SK-N-SH treated with all-trans-retinoic acid at 6 μM for 48 hours (cell line): ENCODE measurements at regions not wholly inside any gene's neighbourhood (a gene's known extent, or its start where the extent isn't known, plus 50 kb on each side); places are given as distances from the start of the nearest gene placed in this dataset.

Source experiments
- ARNTL ChIP-seq: fragments of 450-650 bp; formaldehyde crosslinking; IDR thresholded peaks from 2 replicates; pipeline ENCODE4 v1.5.0; 2020; ENCODE audit warnings: low read depth, mild to moderate bottlenecking, moderate library complexity, borderline replicate concordance
- CREB5 ChIP-seq: fragments of 250-450 bp; sonication (Bioruptor Pico); IDR thresholded peaks from 2 replicates; pipeline ENCODE4 v1.5.1; 2020; ENCODE audit warnings: low read depth, mild to moderate bottlenecking, moderate library complexity
- GLIS3 ChIP-seq: fragments of 250-450 bp; sonication (Bioruptor Pico); IDR thresholded peaks from 2 replicates; pipeline ENCODE4 v1.5.0; 2020; ENCODE audit warnings: mild to moderate bottlenecking, moderate library complexity
- RARB ChIP-seq: fragments of 250-450 bp; sonication (Bioruptor Pico); IDR thresholded peaks from 2 replicates; pipeline ENCODE4 v1.8.0; 2021; ENCODE audit warnings: mild to moderate bottlenecking, moderate library complexity
- TCF4 ChIP-seq: fragments of 250-450 bp; sonication (Bioruptor Pico); IDR thresholded peaks from 2 replicates; pipeline ENCODE4 v1.8.0; 2021; ENCODE audit warnings: mild to moderate bottlenecking, moderate library complexity, borderline replicate concordance
- TOX ChIP-seq: fragments of 250-450 bp; sonication (Bioruptor Pico); IDR thresholded peaks from 2 replicates; pipeline ENCODE4 v1.8.0; 2021; ENCODE audit warnings: mild to moderate bottlenecking, moderate library complexity, borderline replicate concordance
- ZFP3 ChIP-seq: fragments of 250-450 bp; sonication (Bioruptor Pico); IDR thresholded peaks from 2 replicates; pipeline ENCODE4 v1.5.0; 2020; ENCODE audit warnings: mild to moderate bottlenecking, moderate library complexity
- ZFP30 ChIP-seq: fragments of 450-650 bp; formaldehyde crosslinking; IDR thresholded peaks from 2 replicates; pipeline ENCODE4 v1.5.0; 2022; ENCODE audit warnings: mild to moderate bottlenecking, moderate library complexity
- TF ChIP-seq, protein P1 (sequence below): fragments of 250-450 bp; sonication (Bioruptor Pico); IDR thresholded peaks from 2 replicates; pipeline ENCODE4 v1.8.0; 2020; ENCODE audit warnings: mild to moderate bottlenecking, moderate library complexity, borderline replicate concordance

DNA sequence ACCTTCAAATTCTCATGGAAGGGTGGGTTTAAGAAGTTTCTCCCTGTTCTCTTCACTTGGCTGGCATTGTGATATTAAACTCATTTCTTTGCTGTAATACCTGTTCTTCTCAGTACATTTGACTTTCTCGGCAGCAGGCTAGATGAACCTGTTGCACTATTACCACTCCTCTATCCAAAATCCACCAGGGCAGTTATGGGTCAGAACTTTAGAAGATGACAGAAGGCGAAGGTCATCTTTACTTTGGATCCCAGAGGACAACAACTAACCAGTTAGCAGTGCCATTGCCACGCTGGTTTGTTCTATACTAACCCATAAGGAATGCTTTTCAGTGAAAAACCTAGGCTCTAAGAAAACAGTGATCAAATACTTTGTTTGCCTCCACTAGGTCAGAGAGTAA is 901.0 kb downstream of the TSN start:
- TF ChIP-seq RARB (CRISPR knock-in tag) (no peak), GLIS3 (CRISPR knock-in tag) (no peak), ZFP30 (CRISPR knock-in tag) (no peak), ZFP3 (no peak), TOX (CRISPR knock-in tag) (no peak), CREB5 (CRISPR knock-in tag) (no peak), ARNTL (CRISPR knock-in tag) (no peak), TCF4 (CRISPR knock-in tag) (no peak)
- TF ChIP-seq, protein P1, sequence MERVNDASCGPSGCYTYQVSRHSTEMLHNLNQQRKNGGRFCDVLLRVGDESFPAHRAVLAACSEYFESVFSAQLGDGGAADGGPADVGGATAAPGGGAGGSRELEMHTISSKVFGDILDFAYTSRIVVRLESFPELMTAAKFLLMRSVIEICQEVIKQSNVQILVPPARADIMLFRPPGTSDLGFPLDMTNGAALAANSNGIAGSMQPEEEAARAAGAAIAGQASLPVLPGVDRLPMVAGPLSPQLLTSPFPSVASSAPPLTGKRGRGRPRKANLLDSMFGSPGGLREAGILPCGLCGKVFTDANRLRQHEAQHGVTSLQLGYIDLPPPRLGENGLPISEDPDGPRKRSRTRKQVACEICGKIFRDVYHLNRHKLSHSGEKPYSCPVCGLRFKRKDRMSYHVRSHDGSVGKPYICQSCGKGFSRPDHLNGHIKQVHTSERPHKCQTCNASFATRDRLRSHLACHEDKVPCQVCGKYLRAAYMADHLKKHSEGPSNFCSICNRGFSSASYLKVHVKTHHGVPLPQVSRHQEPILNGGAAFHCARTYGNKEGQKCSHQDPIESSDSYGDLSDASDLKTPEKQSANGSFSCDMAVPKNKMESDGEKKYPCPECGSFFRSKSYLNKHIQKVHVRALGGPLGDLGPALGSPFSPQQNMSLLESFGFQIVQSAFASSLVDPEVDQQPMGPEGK = no peak
